ENCODE measurements at regions not wholly inside any gene's neighbourhood (a gene's known extent, or its start where the extent isn't known, plus 50 kb on each side); places are given as distances from the start of the nearest gene placed in this dataset.

DNA sequence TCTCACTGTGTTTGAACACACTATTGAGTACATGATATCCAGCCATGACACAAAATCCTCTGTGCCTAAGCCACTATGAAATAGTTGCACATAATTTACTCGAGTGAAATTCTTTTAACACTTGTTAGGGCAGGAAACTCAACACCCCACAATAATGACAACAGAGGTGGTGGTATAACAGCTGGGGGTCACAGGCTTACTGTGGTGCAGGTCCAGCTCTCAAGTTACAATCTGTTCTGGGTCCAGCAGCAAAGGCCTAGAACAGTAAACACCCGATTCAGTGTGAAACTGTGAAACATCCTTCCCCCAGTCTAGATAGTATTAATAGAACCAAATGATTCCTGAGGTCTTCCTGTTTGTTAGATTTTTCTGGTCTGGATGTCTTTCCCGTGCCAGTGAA lies 102.9 kb upstream of the APC start:
- H3K27ac ChIP-seq (ENCODE audit: low read length), result no peak overlapping the region
- H3K9me3 ChIP-seq (ENCODE audit: control insufficient read depth, low read depth, low read length), result no peaks in the 10 kb centered on the region
- no peaks in the 10 kb centered on the region for H3K4me1 ChIP-seq (ENCODE audit: control insufficient read depth, low read depth, low read length)
- H3K9ac ChIP-seq (ENCODE audit: low read length), result no peak overlapping the region
- H3K4me3 ChIP-seq (ENCODE audit: low read length), result no peak overlapping the region
- no peaks in the 10 kb centered on the region for H3K36me3 ChIP-seq (ENCODE audit: control insufficient read depth, low read depth, low read length)
- no peaks in the 10 kb centered on the region for H3K27me3 ChIP-seq (ENCODE audit: control insufficient read depth, insufficient read depth, low read length)

DNA sequence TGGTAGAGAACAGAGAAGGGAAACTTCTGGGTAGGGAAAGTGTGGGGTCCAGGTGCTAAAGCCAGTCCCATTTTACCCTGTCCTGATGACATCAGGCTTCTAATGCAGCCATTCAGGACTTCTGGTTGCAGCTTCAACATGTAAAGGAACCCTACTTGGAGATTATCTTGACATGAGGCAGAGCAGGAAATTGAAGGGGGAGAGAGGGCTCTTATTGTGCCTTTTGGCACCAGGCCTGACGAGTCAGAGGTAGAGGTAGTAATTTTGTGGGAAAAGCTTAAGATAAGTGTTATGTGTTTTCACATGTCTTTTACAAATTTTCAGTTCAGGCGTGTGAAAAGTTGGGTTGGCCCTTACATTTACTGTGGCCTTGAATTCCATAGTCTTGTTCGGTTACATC lies 102.4 kb upstream of the APC start:
- Histone ChIP-seq H3K27me3 (ENCODE audit: control insufficient read depth, insufficient read depth, low read length) (no peaks in the 10 kb centered on the region), H3K9ac (ENCODE audit: low read length) (no peak overlapping the region), H3K27ac (ENCODE audit: low read length) (no peak overlapping the region), H3K4me1 (ENCODE audit: control insufficient read depth, low read depth, low read length) (no peaks in the 10 kb centered on the region), H3K4me3 (ENCODE audit: low read length) (no peak overlapping the region), H3K36me3 (ENCODE audit: control insufficient read depth, low read depth, low read length) (no peaks in the 10 kb centered on the region), H3K9me3 (ENCODE audit: control insufficient read depth, low read depth, low read length) (no peaks in the 10 kb centered on the region)

DNA sequence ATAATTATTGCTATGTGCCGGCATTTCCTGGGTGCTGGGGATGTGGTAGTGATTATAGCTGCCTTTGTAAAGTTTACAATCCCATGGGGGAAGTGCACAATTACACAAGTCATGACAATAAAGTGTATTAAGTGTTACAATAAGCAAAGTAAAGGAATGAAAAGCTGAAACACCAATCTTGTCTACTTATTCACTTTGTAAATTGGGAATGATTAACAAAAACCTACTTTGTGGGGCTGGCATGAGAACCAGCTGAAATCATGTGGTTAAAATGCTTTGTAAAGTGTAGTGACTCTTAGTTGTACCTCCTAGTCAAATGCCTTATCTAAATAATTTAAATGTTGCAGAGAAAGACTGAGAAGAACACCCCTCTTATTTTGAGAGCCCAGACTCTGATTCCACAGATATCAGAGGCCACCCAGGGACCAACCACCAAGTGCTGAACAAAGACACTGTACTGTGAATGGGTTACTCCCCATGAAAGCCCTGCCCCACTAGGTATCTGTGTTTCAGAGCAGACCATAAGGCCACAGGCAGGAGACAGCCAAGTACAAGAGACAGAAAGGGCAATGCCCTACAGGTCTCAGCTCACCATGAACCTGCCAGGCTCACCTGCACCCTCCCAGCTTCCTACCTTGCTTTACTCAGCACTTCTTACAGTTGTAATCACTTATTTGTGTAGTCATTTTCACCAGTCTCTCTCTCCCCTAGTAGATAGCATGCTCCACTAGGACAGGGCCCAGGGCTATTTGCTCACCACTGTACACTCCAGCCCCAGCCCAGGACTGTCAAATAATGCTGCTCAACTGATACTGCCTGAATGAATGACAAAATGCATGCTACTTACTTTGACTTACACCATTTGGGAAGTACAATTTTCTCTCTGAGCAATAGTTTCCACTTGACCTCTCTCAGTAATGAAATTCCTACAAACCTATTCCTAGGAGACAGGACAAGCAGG lies 101.6 kb upstream of the APC start:
- Histone ChIP-seq H3K27ac (ENCODE audit: low read length) (no peak overlapping the region), H3K9ac (ENCODE audit: low read length) (no peak overlapping the region), H3K4me1 (ENCODE audit: control insufficient read depth, low read depth, low read length) (no peaks in the 10 kb centered on the region), H3K27me3 (ENCODE audit: control insufficient read depth, insufficient read depth, low read length) (no peaks in the 10 kb centered on the region), H3K36me3 (ENCODE audit: control insufficient read depth, low read depth, low read length) (no peaks in the 10 kb centered on the region), H3K4me3 (ENCODE audit: low read length) (no peak overlapping the region), H3K9me3 (ENCODE audit: control insufficient read depth, low read depth, low read length) (no peaks in the 10 kb centered on the region)

DNA sequence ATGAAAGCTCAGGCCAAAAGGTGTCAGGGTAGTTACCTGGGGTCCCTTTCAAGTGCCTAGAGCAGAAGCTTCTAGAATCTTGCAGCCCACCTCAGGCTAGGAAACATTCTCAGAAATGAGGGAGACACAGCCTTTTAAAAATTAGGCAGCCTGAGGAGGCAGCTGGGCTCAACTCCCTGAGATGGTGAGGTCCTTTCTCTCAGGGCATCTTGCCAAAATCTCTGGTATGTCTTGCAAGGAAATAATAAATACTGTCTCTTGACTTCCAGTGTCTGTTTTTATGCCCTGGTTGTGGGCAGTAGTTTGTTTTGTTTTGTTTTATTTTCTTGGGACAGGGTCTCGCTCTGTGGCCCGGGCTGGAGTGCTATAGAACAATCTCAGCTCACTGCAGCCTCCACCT lies 100.9 kb upstream of the APC start:
- no peaks in the 10 kb centered on the region for H3K4me1 ChIP-seq (ENCODE audit: control insufficient read depth, low read depth, low read length)
- no peaks in the 10 kb centered on the region for H3K9me3 ChIP-seq (ENCODE audit: control insufficient read depth, low read depth, low read length)
- H3K36me3 ChIP-seq (ENCODE audit: control insufficient read depth, low read depth, low read length), result no peaks in the 10 kb centered on the region
- no peak overlapping the region for H3K4me3 ChIP-seq (ENCODE audit: low read length)
- H3K9ac ChIP-seq (ENCODE audit: low read length), result no peak overlapping the region
- H3K27ac ChIP-seq (ENCODE audit: low read length), result no peak overlapping the region
- no peaks in the 10 kb centered on the region for H3K27me3 ChIP-seq (ENCODE audit: control insufficient read depth, insufficient read depth, low read length)

DNA sequence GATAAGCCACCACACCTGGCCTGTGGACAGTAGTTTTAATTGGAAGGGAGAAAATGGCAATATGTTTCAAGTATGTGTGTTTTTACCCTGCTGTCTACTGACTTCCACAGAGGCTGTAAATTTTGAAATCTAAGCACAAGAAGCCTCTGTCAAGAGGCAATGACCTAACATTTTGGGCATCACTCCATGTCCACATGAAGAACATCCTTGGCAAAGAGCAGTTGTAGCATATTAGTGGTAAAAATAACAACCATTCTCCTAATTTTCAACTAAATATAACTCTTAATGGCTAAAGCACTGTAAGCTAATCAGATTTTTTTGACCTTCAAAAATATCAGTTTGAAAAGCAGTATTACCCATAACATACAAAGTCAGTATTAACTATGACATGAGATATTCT lies 100.3 kb upstream of the APC start:
- Histone ChIP-seq H3K36me3 (ENCODE audit: control insufficient read depth, low read depth, low read length) (no peaks in the 10 kb centered on the region), H3K9ac (ENCODE audit: low read length) (no peak overlapping the region), H3K9me3 (ENCODE audit: control insufficient read depth, low read depth, low read length) (no peaks in the 10 kb centered on the region), H3K27ac (ENCODE audit: low read length) (no peak overlapping the region), H3K27me3 (ENCODE audit: control insufficient read depth, insufficient read depth, low read length) (no peaks in the 10 kb centered on the region), H3K4me3 (ENCODE audit: low read length) (no peak overlapping the region), H3K4me1 (ENCODE audit: control insufficient read depth, low read depth, low read length) (no peaks in the 10 kb centered on the region)

DNA sequence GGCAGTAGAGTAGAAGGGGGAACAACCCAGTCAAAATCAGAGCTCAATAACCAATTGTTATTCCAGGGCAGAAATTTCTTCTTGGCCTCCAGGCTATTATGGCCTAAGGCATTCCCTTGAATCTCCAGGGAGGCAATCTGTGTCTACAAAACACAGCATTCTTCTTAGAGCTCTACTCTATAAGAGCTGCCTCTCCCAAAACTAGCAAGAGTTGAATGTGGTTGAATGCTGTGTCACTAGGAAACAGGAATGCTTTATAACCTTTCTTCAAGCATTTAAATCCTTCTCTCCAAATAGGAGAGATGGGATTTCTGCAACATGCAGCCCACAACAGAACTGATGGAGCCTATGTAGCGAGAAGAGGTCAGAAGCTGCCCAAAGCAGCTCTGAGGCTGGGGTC lies 97.1 kb upstream of the APC start:
- H3K4me1 ChIP-seq (ENCODE audit: control insufficient read depth, low read depth, low read length), result no peaks in the 10 kb centered on the region
- H3K27me3 ChIP-seq (ENCODE audit: control insufficient read depth, insufficient read depth, low read length), result no peaks in the 10 kb centered on the region
- no peaks in the 10 kb centered on the region for H3K9me3 ChIP-seq (ENCODE audit: control insufficient read depth, low read depth, low read length)
- H3K36me3 ChIP-seq (ENCODE audit: control insufficient read depth, low read depth, low read length), result no peaks in the 10 kb centered on the region
- H3K27ac ChIP-seq (ENCODE audit: low read length), result no peak overlapping the region
- H3K4me3 ChIP-seq (ENCODE audit: low read length), result no peak overlapping the region
- H3K9ac ChIP-seq (ENCODE audit: low read length), result no peak overlapping the region

DNA sequence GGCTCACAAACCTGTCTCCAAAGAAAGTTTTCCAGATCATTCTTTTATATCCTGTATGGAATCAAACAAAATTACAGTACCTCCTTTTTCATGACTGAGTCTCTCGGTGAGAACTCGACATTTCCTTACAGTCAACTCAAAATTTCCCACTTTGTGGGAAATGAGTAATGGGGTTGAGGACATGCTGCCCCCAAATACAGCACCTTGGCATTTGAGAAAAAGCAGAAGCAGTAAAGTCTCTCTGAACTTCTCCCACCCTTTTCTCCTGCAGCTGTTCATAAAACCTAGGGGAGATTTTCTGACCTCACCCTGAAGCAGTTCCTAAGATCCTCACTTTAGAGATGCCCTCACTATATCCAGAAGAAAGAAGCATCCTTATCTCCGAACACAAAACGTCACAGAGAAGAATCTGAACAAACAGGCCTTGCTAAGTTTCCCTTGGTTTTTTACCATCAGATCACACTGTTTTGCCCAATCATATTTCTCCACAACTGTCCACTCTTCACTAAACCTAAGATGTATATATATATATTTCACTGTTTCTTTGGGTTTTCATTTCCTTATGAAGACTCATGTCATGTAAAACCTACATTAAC lies 96.1 kb upstream of the APC start:
- no peak overlapping the region for H3K9ac ChIP-seq (ENCODE audit: low read length)
- H3K4me3 ChIP-seq (ENCODE audit: low read length), result no peak overlapping the region
- no peaks in the 10 kb centered on the region for H3K4me1 ChIP-seq (ENCODE audit: control insufficient read depth, low read depth, low read length)
- no peak overlapping the region for H3K27ac ChIP-seq (ENCODE audit: low read length)
- H3K9me3 ChIP-seq (ENCODE audit: control insufficient read depth, low read depth, low read length), result no peaks in the 10 kb centered on the region
- no peaks in the 10 kb centered on the region for H3K27me3 ChIP-seq (ENCODE audit: control insufficient read depth, insufficient read depth, low read length)
- no peaks in the 10 kb centered on the region for H3K36me3 ChIP-seq (ENCODE audit: control insufficient read depth, low read depth, low read length)

DNA sequence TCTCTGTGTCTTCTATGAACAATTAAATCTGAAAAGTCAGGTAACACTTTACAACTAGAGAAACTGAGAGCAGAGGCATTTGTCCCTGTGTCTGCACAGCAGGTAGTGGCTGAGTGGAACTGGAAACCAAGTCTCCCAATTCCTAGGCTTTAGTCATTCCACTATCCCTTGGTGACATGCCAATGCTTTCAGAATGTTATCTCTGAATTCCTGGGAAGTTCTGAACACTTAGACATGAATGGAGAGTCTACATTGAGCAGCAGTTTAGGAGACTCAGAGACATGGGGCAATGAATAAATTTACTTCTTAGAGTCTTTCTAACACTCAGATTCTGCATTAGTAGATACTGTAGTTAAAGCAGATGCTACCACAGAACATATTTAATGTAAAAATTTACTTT lies 94.8 kb upstream of the APC start:
- no peak overlapping the region for H3K27ac ChIP-seq (ENCODE audit: low read length)
- no peak overlapping the region for H3K4me3 ChIP-seq (ENCODE audit: low read length)
- H3K36me3 ChIP-seq (ENCODE audit: control insufficient read depth, low read depth, low read length), result no peaks in the 10 kb centered on the region
- H3K4me1 ChIP-seq (ENCODE audit: control insufficient read depth, low read depth, low read length), result no peaks in the 10 kb centered on the region
- H3K9ac ChIP-seq (ENCODE audit: low read length), result no peak overlapping the region
- H3K9me3 ChIP-seq (ENCODE audit: control insufficient read depth, low read depth, low read length), result no peaks in the 10 kb centered on the region
- H3K27me3 ChIP-seq (ENCODE audit: control insufficient read depth, insufficient read depth, low read length), result no peaks in the 10 kb centered on the region

DNA sequence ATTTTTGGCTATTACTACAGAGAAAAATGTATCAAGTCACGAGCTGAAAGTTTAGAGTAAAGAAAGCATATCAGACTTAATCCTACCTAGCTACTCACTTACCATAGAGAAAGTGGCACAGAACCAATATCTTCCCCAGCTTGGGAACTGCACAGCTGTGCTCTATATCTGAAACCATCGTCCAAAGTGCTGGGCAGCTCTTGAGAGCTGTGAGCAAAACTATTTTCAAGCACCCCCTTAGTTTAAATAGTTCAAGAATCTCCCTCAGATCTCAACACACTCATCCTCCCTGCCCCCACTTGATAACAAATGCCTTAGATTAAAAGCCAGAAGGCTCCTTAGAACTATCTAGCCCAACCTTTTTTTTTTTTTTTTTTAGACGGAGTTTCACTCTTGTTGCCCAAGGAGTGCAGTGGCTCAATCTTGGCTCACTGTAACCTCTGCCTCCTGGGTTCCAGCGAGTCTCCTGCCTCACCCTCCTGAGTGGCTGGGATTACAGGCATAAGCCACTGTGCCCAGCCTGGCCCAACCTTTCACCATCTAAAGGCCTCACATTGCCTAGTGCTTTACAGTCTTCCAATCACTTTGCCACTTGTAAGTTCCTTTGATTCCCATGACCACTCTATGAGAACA lies 94.2 kb upstream of the APC start:
- Histone ChIP-seq H3K4me3 (ENCODE audit: low read length) (no peak overlapping the region), H3K27me3 (ENCODE audit: control insufficient read depth, insufficient read depth, low read length) (no peaks in the 10 kb centered on the region), H3K9ac (ENCODE audit: low read length) (no peak overlapping the region)

DNA sequence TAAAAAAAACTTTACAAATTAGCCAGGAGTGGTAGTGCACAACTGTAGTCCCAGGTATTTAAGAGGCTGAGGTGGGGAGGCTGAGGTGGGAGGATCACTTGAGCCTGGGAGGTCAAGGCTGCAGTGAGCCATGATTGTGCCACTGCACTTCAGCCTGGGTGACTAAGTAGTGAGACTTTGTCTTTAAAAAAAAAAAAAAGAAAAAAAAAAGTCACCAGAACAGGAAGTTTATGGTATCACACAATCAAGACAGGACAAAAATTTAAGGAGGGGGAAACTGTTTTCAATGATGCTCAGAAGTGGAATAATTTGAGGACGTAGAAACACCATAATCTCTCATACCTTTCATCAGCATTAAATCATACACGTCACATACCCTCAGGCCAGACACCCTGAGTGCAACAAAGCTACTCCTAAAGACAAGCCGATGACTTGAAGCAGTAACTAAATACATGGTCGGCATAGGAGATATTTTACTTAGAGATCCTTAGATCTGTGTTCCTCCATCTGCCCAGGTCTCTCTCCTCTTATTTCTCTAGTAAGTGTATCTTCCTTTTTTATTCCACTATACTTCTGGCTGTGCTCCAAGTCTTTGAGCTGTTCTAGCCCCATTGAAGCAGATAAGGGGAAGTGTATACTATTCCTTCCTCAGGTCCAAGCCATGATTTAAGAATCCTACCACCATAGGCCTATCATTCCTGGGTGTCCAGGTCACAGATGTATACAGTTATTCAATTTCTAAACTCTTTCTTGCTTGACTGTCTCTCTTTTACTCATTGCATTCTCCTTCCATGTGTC lies 91.3 kb upstream of the APC start:
- Histone ChIP-seq H3K9ac (ENCODE audit: low read length) (no peak overlapping the region), H3K36me3 (ENCODE audit: control insufficient read depth, low read depth, low read length) (no peaks in the 10 kb centered on the region), H3K9me3 (ENCODE audit: control insufficient read depth, low read depth, low read length) (no peaks in the 10 kb centered on the region), H3K4me1 (ENCODE audit: control insufficient read depth, low read depth, low read length) (no peaks in the 10 kb centered on the region), H3K27me3 (ENCODE audit: control insufficient read depth, insufficient read depth, low read length) (no peaks in the 10 kb centered on the region), H3K27ac (ENCODE audit: low read length) (no peak overlapping the region), H3K4me3 (ENCODE audit: low read length) (no peak overlapping the region)

More for the DNA sequence above, 94.2 kb upstream of the APC start:
- no peaks in the 10 kb centered on the region for H3K36me3 ChIP-seq (ENCODE audit: control insufficient read depth, low read depth, low read length)
- H3K27ac ChIP-seq (ENCODE audit: low read length), result no peak overlapping the region
- no peaks in the 10 kb centered on the region for H3K9me3 ChIP-seq (ENCODE audit: control insufficient read depth, low read depth, low read length)
- no peaks in the 10 kb centered on the region for H3K4me1 ChIP-seq (ENCODE audit: control insufficient read depth, low read depth, low read length)

DNA sequence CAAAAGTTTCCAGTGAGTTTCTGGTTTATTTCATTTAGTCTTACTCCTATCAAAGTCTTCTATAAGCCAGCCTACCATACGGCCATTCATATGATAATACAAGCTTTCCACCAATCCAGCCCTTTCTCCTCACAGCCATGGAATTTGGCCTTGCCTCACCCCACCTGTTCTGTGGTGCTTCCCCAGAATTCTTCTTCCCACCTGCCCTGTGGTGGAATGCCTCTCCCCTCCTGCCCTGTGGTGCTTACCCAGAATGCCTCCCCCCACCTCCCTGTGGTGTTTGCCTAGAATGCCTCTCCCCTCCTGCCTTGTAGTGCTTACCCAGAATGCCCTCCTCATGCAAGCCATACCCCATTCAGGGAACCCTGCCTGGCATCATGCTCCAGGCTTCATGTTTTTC lies 90.3 kb upstream of the APC start:
- Histone ChIP-seq H3K27me3 (ENCODE audit: control insufficient read depth, insufficient read depth, low read length) (no peaks in the 10 kb centered on the region), H3K9me3 (ENCODE audit: control insufficient read depth, low read depth, low read length) (no peaks in the 10 kb centered on the region), H3K9ac (ENCODE audit: low read length) (no peak overlapping the region), H3K27ac (ENCODE audit: low read length) (no peak overlapping the region), H3K4me1 (ENCODE audit: control insufficient read depth, low read depth, low read length) (no peaks in the 10 kb centered on the region), H3K36me3 (ENCODE audit: control insufficient read depth, low read depth, low read length) (no peaks in the 10 kb centered on the region), H3K4me3 (ENCODE audit: low read length) (no peak overlapping the region)

Measured in iPS-18a (cell line).